ENCODE measurements at regions not wholly inside any gene's neighbourhood (a gene's known extent, or its start where the extent isn't known, plus 50 kb on each side); places are given as distances from the start of the nearest gene placed in this dataset.
A peak's percentile ranks its signal among the peaks of the same experiment; 100 is the strongest.

DNA sequence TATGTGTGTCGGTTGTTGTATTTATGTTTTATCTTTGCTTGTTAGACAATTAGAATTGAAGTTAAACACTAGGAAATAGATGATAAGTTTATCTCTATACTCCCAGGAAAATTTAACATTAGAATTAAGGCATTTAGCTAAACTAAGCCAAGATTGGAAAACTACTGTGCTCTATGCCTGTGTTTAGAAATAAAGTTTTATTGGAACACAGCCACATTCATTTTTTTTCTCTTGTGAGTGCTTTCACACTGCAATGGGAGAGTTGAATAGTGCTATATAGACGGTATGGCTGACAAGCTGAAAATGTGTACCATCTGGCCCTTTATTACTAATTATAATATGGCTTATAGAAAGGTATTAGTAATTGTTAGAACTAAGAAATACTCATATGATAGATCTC, 186.7 kb upstream of the NUDT6 start:
- 77 to 88% methylated on average over 1 to 2 of the region's 2 CpGs for WGBS, 2 donors (ENCODE audit: low coverage in 1 of 2)
- Histone ChIP-seq H3K9me3 (no peaks in the 10 kb centered on the region), H3K27ac (no peak overlapping the region), H3K4me1 (peaks cover 0 to 6% (median 5%) of the 10 kb centered on the region in 4 donors), H3K27me3 (no peaks in the 10 kb centered on the region), H3K4me3 (no peak overlapping the region), H3K36me3 (no peaks in the 10 kb centered on the region)
- intact Hi-C loops (cut with DNase I; ENCODE audit: low total_unique reads) = loop anchor here (10.0 kb wide), 2 partner anchors 286 to 1156 kb away; partner anchors contain the start of gene SPRY1
- TF ChIP-seq POLR2A (IDR thresholded peaks at IDR 0.05) = no peak
- TF ChIP-seq, protein P1, sequence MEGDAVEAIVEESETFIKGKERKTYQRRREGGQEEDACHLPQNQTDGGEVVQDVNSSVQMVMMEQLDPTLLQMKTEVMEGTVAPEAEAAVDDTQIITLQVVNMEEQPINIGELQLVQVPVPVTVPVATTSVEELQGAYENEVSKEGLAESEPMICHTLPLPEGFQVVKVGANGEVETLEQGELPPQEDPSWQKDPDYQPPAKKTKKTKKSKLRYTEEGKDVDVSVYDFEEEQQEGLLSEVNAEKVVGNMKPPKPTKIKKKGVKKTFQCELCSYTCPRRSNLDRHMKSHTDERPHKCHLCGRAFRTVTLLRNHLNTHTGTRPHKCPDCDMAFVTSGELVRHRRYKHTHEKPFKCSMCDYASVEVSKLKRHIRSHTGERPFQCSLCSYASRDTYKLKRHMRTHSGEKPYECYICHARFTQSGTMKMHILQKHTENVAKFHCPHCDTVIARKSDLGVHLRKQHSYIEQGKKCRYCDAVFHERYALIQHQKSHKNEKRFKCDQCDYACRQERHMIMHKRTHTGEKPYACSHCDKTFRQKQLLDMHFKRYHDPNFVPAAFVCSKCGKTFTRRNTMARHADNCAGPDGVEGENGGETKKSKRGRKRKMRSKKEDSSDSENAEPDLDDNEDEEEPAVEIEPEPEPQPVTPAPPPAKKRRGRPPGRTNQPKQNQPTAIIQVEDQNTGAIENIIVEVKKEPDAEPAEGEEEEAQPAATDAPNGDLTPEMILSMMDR (IDR thresholded peaks at IDR 0.05) = no peak
- no peak for TF ChIP-seq EP300 (IDR thresholded peaks at IDR 0.05; ENCODE audit: low read depth)
- no peak for TF ChIP-seq POLR2AphosphoS5 (IDR thresholded peaks at IDR 0.05)
- in situ Hi-C loops (cut with MboI; ENCODE audit: low pct_ligation_motif_present in 1 of 4, low pct_unique_long_range_greater_than_20kb in 1 of 4, low sequenced_read_pairs in 3 of 4) = loop anchor here in 3 of 4 donors (25.0 kb wide), 2 partner anchors 553 to 1003 kb away; no protein-coding TSS in a partner anchor
- no peak for DNase-seq

DNA sequence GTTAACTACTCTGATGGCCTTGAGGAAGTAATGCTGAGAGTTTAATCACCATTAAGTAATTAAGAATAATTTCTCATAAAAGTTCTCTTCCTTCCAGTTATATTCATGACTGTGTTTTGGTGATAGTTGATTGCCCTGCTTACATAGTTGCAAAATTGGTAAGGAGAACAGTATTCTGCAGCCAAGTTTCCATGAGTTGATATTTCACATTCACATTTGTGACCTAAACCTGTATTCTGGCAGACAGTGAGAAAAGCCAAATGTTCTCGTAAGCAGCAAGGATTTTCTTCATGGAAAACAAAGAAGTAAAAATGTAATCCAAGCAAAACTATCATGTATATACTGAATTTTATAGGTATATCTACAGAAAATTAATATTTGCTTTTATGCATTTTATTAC, 187.8 kb upstream of the NUDT6 start:
- 53 to 63% methylated on average over 1 of the region's 1 CpG for whole genome bisulfite sequencing, 2 donors (ENCODE audit: low coverage in 1 of 2)
- H3K27ac ChIP-seq = peak overlapping the region in 3 of 4 donors; percentile 30 to 72 (median 42)
- intact Hi-C loops (cut with DNase I; ENCODE audit: low total_unique reads) = no loop called here

DNA sequence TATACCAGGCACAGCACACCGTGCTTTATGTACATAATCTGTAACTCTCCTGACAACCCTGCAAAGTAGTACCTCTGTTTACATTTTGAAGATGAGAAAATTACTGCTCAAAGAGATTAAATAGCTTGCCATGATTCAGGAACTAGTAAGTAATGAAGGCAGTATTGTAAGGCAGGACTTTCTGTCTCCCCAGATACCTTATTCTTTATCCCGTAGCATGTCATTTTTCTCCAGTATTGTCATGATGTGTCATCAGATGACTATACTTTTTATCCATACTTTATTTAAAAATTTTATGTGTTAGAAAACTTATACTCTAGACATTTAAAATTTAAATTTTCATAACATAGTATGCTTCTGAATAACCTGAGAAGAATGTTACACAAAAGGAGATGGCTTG, 188.3 kb upstream of the NUDT6 start:
- no peak for DNase-seq
- Histone ChIP-seq H3K9me3 (no peaks in the 10 kb centered on the region), H3K36me3 (no peaks in the 10 kb centered on the region), H3K4me1 (peaks cover 0 to 5% (median 0%) of the 10 kb centered on the region in 4 donors), H3K27me3 (no peaks in the 10 kb centered on the region), H3K4me3 (no peak overlapping the region), H3K27ac (peak overlapping the region in 3 of 4 donors; percentile 30 to 72 (median 42))
- in situ Hi-C loops (cut with MboI; ENCODE audit: low pct_ligation_motif_present in 1 of 4, low pct_unique_long_range_greater_than_20kb in 1 of 4, low sequenced_read_pairs in 3 of 4) = loop anchor here in 3 of 4 donors (25.0 kb wide), 2 partner anchors 552 to 1002 kb away; no protein-coding TSS in a partner anchor
- intact Hi-C loops (cut with DNase I; ENCODE audit: low total_unique reads) = no loop called here
- WGBS, 2 donors (ENCODE audit: low coverage in 1 of 2) = 58 to 83% methylated on average over 2 of the region's 2 CpGs
- TF ChIP-seq POLR2AphosphoS5 (IDR thresholded peaks at IDR 0.05) (no peak), POLR2A (IDR thresholded peaks at IDR 0.05) (no peak), EP300 (IDR thresholded peaks at IDR 0.05; ENCODE audit: low read depth) (no peak)
- TF ChIP-seq, protein P1 (IDR thresholded peaks at IDR 0.05) = no peak

More for the DNA sequence above, 187.8 kb upstream of the NUDT6 start:
- no peak for DNase-seq
- no peaks in the 10 kb centered on the region for H3K27me3 ChIP-seq
- no peak overlapping the region for H3K4me3 ChIP-seq
- peaks cover 0 to 5% (median 0%) of the 10 kb centered on the region in 4 donors for H3K4me1 ChIP-seq
- no peaks in the 10 kb centered on the region for H3K9me3 ChIP-seq
- in situ Hi-C loops (cut with MboI; ENCODE audit: low pct_ligation_motif_present in 1 of 4, low pct_unique_long_range_greater_than_20kb in 1 of 4, low sequenced_read_pairs in 3 of 4) = loop anchor here in 3 of 4 donors (25.0 kb wide), 2 partner anchors 552 to 1002 kb away; no protein-coding TSS in a partner anchor
- no peaks in the 10 kb centered on the region for H3K36me3 ChIP-seq
- TF ChIP-seq POLR2A (IDR thresholded peaks at IDR 0.05) (no peak), POLR2AphosphoS5 (IDR thresholded peaks at IDR 0.05) (peak; percentile 41 to 49 (median 44)), EP300 (IDR thresholded peaks at IDR 0.05; ENCODE audit: low read depth) (no peak)
- TF ChIP-seq, protein P1 (IDR thresholded peaks at IDR 0.05) = no peak

DNA sequence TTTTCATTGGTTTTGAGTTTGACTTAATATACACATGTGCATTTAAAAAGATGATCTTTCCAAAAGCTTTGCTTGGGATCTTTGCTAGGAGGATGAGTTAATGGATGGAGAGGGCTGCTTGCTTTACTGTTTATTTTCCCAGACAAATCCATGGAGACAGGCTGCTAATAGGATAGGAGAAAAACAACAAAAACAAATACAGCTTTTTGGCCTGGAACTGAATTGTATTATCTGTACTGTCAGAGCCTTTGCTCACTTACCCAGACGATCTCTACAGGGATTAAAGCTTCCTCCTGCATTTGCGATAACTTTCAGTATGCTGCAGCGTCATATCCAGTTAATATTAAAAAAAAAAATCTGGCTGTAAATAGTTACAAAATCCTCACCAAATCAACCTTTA, 190.8 kb upstream of the NUDT6 start:
- intact Hi-C loops (cut with DNase I; ENCODE audit: low total_unique reads) (no loop called here), in situ Hi-C loops (cut with MboI; ENCODE audit: low pct_ligation_motif_present in 1 of 4, low pct_unique_long_range_greater_than_20kb in 1 of 4, low sequenced_read_pairs in 3 of 4) (loop anchor here in 3 of 4 donors (25.0 kb wide), 2 partner anchors 549 to 999 kb away; no protein-coding TSS in a partner anchor)
- TF ChIP-seq POLR2A (IDR thresholded peaks at IDR 0.05) = no peak
- TF ChIP-seq, protein P1 (IDR thresholded peaks at IDR 0.05) = no peak
- TF ChIP-seq POLR2AphosphoS5 (IDR thresholded peaks at IDR 0.05) = no peak
- TF ChIP-seq EP300 (IDR thresholded peaks at IDR 0.05; ENCODE audit: low read depth) = no peak
- no peak for DNase-seq
- WGBS, 2 donors (ENCODE audit: low coverage in 1 of 2) = 71 to 82% methylated on average over 3 of the region's 3 CpGs
- Histone ChIP-seq H3K27me3 (no peaks in the 10 kb centered on the region), H3K36me3 (no peaks in the 10 kb centered on the region), H3K9me3 (no peaks in the 10 kb centered on the region), H3K4me3 (no peak overlapping the region), H3K27ac (peak overlapping the region in 1 of 4 donors; percentile 26), H3K4me1 (peaks cover 0 to 11% (median 3%) of the 10 kb centered on the region in 4 donors)
